Kidney (tissue), 13 donors: ENCODE measurements at regions not wholly inside any gene's neighbourhood (a gene's known extent, or its start where the extent isn't known, plus 50 kb on each side); places are given as distances from the start of the nearest gene placed in this dataset.
A peak's percentile ranks its signal among the peaks of the same experiment; 100 is the strongest.

ENCODE experiments used
- DNase-seq, 5 donors: peaks; one replicate each; pipeline ENCODE4 v3.0.0-alpha.2; 2013 to 2020
- FAIRE-seq: peaks from 2 replicates; lab custom pipeline; 2012; peaks lifted over from hg19 to GRCh38; lab: Jason Lieb, UNC
- H3K27ac ChIP-seq, 2 donors: one replicate each; pipeline ENCODE4 v1.7.0; 2013; ENCODE audit warnings: low read depth in 2 of 2, low read length in 2 of 2, inconsistent platforms in 1 of 2
- H3K27me3 ChIP-seq: one replicate; pipeline ENCODE4 v1.7.1; 2013; ENCODE audit warnings: low read length, inconsistent platforms; ENCODE audit not compliant: control insufficient read depth, insufficient read depth
- H3K36me3 ChIP-seq, 3 donors: one replicate each; pipeline versions ENCODE4 v1.7.0 to v1.7.1; 2013; ENCODE audit warnings: low read length in 3 of 3, control low read depth in 1 of 3, inconsistent platforms in 1 of 3; ENCODE audit not compliant: insufficient read depth in 3 of 3, control insufficient read depth in 2 of 3
- H3K4me1 ChIP-seq, 3 donors: one replicate each; pipeline versions ENCODE4 v1.7.0 to v1.7.1; 2013; ENCODE audit warnings: low read length in 3 of 3, inconsistent platforms in 1 of 3, low read depth in 1 of 3; ENCODE audit not compliant: control insufficient read depth in 2 of 3, insufficient read depth in 2 of 3
- H3K4me3 ChIP-seq, 3 donors: one replicate each; pipeline versions ENCODE4 v1.7.0 to v1.8.1; 2013; ENCODE audit warnings: low read length in 3 of 3, control low read depth in 1 of 3, inconsistent platforms in 1 of 3
- H3K9ac ChIP-seq, 3 donors: one replicate each; pipeline versions ENCODE4 v1.7.0 to v1.7.1; 2013; ENCODE audit warnings: low read length in 3 of 3, control low read depth in 1 of 3, inconsistent platforms in 1 of 3
- H3K9me3 ChIP-seq, 3 donors: one replicate each; pipeline versions ENCODE4 v1.7.0 to v1.7.1; 2013; ENCODE audit warnings: low read length in 3 of 3, control low read depth in 1 of 3, inconsistent platforms in 1 of 3; ENCODE audit not compliant: control insufficient read depth in 2 of 3, insufficient read depth in 1 of 3
- CTCF ChIP-seq: IDR thresholded peaks from 3 replicates; pipeline ENCODE4 v1.5.1; 2012; ENCODE audit warnings: mild to moderate bottlenecking, moderate library complexity, borderline replicate concordance; ENCODE audit not compliant: insufficient read depth; ENCODE audit errors: extremely low read depth
- intact Hi-C: fragments of 100-400 bp; cut with DNase I; formaldehyde crosslinking; loops from one replicate; pipeline ENCODE4 v1.11.1; 2022
- donor health status: control.
- donor health status: control.
- donor health status: control.
- donor health status: control.
- donor health status: control.
- donor health status: DM: yes; HTN: yes; CAD: no.
- donor health status: Normal renal cell carcinoma (clear cell type).

DNA sequence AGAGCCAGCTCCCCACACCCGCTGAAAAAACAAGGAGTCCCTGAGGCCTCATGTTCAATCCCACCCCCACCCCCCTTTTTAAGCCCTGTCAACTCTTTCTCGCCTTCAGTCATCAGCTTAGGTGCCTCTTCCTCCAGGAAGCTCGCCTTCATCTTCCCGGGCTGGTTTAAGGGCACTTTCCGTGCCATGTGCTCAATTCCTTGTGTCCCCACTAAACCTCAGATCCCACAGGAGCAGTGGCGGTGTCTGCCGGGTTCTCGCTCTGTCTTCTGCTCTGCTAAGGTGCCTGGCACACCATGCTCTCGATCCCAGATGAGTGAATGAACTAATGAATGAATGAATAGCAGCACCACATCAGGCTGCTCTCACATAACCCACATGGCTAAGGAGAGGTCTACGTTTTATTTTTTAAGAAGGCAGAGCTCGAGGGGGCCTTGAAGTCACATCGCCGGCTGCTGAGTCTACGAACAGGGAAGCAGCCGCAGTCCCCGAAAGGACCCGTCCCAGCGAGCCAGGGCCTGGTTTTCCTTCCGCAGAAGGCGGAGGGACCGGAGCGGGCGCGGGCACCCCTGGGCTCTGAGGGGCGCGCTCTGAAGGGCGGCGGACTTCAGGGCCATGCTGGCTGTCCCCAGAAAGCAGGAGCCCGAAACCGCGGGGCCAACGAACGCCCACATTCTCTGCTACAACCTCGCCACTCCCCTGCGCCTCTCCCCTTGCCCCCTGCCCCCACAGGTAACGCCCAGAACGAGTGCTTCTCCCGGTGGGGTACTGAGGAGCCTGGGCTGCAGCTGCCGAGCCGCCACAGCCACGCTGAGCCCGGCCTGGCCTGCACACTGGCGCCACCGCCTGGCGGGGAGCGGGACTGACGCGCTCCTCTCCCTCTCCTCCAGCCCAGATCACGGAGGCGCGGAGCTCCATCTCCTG lies 73.4 kb upstream of the KCNMA1 start:
- no peaks in the 10 kb centered on the region for H3K36me3 ChIP-seq
- intact Hi-C loops, result no loop called here
- H3K9ac ChIP-seq, result no peak overlapping the region
- H3K4me3 ChIP-seq, result peak overlapping the region; percentile 7 to 49 (median 30)
- FAIRE-seq, result no peak
- DNase-seq, result peak; percentile 78 to 88 (median 85)
- peak; percentile 96 for TF ChIP-seq CTCF
- H3K27ac ChIP-seq, result no peak overlapping the region
- H3K4me1 ChIP-seq, result peaks cover 0 to 3% (median 0%) of the 10 kb centered on the region in 3 donors
- no peaks in the 10 kb centered on the region for H3K9me3 ChIP-seq
- H3K27me3 ChIP-seq, result no peaks in the 10 kb centered on the region

DNA sequence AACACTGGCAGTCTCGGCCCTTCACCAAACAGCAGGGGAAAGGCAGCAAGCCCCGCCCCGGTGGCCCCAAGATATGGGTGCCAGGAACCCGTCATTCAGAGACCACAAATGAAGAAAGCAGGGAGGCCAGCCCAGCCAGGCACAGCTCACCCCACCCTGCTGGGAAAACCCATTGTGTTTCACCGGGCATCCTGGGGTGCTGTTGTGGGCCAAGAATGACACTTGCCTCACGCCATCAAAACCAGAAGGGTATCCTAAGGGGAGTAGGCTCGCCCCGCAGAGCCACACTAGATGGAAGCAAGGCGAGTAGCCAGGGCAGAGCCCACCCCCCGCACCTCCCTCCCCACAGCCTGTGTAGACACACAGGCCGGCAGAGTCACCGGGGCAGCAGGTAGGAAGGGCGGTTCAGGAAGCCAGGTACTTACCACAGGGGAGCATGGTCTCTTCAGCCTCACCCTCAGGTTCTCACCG lies 72.5 kb upstream of the KCNMA1 start:
- FAIRE-seq, result no peak
- no peak overlapping the region for H3K27ac ChIP-seq
- DNase-seq, result no peak
- H3K9ac ChIP-seq, result no peak overlapping the region
- no peak overlapping the region for H3K4me3 ChIP-seq
- H3K27me3 ChIP-seq, result no peaks in the 10 kb centered on the region
- H3K4me1 ChIP-seq, result peaks cover 0 to 3% (median 0%) of the 10 kb centered on the region in 3 donors
- H3K36me3 ChIP-seq, result no peaks in the 10 kb centered on the region
- no peaks in the 10 kb centered on the region for H3K9me3 ChIP-seq
- TF ChIP-seq CTCF, result no peak
- intact Hi-C loops, result no loop called here

- Histone ChIP-seq H3K4me3 (no peak overlapping the region), H3K36me3 (no peaks in the 10 kb centered on the region), H3K27ac (no peak overlapping the region), H3K9ac (no peak overlapping the region), H3K4me1 (peaks cover 0 to 3% (median 0%) of the 10 kb centered on the region in 3 donors), H3K9me3 (no peaks in the 10 kb centered on the region), H3K27me3 (no peaks in the 10 kb centered on the region)
- TF ChIP-seq CTCF, result no peak
- FAIRE-seq, result no peak
- no peak for DNase-seq
- intact Hi-C loops, result no loop called here
These were observed 70.0 kb upstream of the KCNMA1 start for GRCh38 chr10:77707570-77707969.
